ENCODE measurements at regions not wholly inside any gene's neighbourhood (a gene's known extent, or its start where the extent isn't known, plus 50 kb on each side); places are given as distances from the start of the nearest gene placed in this dataset.

DNA sequence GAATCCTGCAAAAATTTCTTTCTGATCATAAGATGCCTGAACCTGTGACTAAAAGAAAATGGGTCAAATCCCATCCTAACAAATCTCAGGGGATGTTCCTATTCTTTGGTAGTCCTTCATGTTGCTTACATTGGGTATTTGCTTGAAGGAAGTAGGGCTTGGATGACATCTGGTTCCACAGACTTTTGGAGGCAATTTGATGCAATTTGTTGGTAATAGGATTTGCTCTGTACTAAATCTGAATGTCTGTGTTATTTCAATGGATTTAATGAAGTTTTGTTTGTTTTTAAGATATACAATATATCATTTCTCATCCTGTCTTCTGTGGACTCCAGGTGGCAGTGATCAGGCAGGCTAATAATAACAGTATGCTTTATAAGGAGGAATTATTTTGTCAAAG is 457.9 kb downstream of the ZSWIM6 start:
- Mint-ChIP-seq H3K36me3 (ENCODE audit: insufficient read depth, unreplicated experiment) (no peaks in the 10 kb centered on the region), H3K27ac (ENCODE audit: unreplicated experiment) (peak overlapping the region; percentile 31), H3K9me3 (ENCODE audit: low read depth, unreplicated experiment) (no peaks in the 10 kb centered on the region), H3K4me1 (ENCODE audit: low read depth, unreplicated experiment) (peaks cover 24% of the 10 kb centered on the region), H3K27me3 (ENCODE audit: unreplicated experiment) (no peaks in the 10 kb centered on the region), H3K4me3 (ENCODE audit: low read depth, unreplicated experiment) (no peak overlapping the region)
- no peak for TF ChIP-seq CTCF (IDR thresholded peaks at IDR 0.05; ENCODE audit: unreplicated experiment)
- CTCF ChIA-PET, result interaction anchor here (0.9 kb wide), 1 partner anchor 22 kb away, joined by 3 read pairs; no protein-coding TSS in a partner anchor
- intact Hi-C loops (cut with micrococcal nuclease; ENCODE audit: unreplicated experiment), result no loop called here
- DNase-seq, result no peak
- no TSS peak for BruUV-seq (replicated peaks)

DNA sequence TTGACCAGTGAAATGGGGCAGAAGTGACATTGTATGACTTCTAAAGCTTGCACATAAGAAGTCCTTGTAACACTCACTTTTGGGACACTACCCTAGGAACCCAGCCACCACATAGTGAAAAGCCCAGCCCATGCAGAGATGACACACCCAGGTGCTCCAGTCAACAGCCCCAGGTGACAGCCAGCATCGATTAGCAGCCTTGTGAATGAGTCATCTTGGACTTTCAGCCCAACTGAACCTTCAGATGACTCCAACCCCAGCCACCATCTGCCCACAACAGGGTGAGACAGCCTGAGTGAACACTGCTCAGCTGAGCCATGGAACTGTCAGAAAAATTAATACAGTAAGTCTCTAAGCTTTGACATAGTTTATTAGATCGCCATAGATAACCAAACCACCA is 458.6 kb downstream of the ZSWIM6 start:
- H3K27me3 Mint-ChIP-seq (ENCODE audit: unreplicated experiment), result no peaks in the 10 kb centered on the region
- H3K4me1 Mint-ChIP-seq (ENCODE audit: low read depth, unreplicated experiment), result peaks cover 24% of the 10 kb centered on the region
- H3K4me3 Mint-ChIP-seq (ENCODE audit: low read depth, unreplicated experiment), result peak overlapping the region; percentile 55
- TF ChIP-seq CTCF (IDR thresholded peaks at IDR 0.05; ENCODE audit: unreplicated experiment), result no peak
- DNase-seq, result peak; percentile 87
- CTCF ChIA-PET, result interaction anchor here (0.9 kb wide), 1 partner anchor 22 kb away, joined by 3 read pairs; no protein-coding TSS in a partner anchor
- H3K9me3 Mint-ChIP-seq (ENCODE audit: low read depth, unreplicated experiment), result no peaks in the 10 kb centered on the region
- H3K27ac Mint-ChIP-seq (ENCODE audit: unreplicated experiment), result peak overlapping the region; percentile 31
- intact Hi-C loops (cut with micrococcal nuclease; ENCODE audit: unreplicated experiment), result no loop called here
- no TSS peak for BruUV-seq (replicated peaks)
- no peaks in the 10 kb centered on the region for H3K36me3 Mint-ChIP-seq (ENCODE audit: insufficient read depth, unreplicated experiment)

DNA sequence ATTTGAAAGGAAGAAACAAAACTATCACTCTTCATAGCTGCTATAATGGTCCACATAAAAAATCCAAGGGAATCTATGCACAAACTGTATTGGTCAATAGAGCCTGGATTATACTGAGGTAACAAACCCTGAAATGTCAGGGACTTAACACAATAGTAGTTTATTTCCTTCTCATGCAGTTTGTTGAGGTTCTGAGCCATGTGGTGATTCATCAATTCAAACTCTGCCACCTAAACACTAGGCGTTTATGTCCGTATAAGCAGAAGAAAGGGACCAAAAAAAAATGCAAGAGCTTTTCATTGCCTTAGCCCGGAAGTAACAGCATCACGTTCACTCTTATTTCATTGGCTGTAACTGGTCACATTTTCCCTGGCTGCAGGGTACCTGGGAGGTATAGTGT is 464.7 kb downstream of the ZSWIM6 start:
- no peak for TF ChIP-seq CTCF (IDR thresholded peaks at IDR 0.05; ENCODE audit: unreplicated experiment)
- peak; percentile 16 for DNase-seq
- CTCF ChIA-PET, result interaction anchor here (0.5 to 1.2 kb wide), 3 partner anchors 29 to 71 kb away, joined by 3 to 5 read pairs (median 4); no protein-coding TSS in a partner anchor
- Mint-ChIP-seq H3K27ac (ENCODE audit: unreplicated experiment) (no peak overlapping the region), H3K36me3 (ENCODE audit: insufficient read depth, unreplicated experiment) (no peaks in the 10 kb centered on the region), H3K4me3 (ENCODE audit: low read depth, unreplicated experiment) (no peak overlapping the region), H3K4me1 (ENCODE audit: low read depth, unreplicated experiment) (peaks cover 29% of the 10 kb centered on the region), H3K9me3 (ENCODE audit: low read depth, unreplicated experiment) (no peaks in the 10 kb centered on the region), H3K27me3 (ENCODE audit: unreplicated experiment) (no peaks in the 10 kb centered on the region)
- BruUV-seq (replicated peaks), result no TSS peak
- intact Hi-C loops (cut with micrococcal nuclease; ENCODE audit: unreplicated experiment), result no loop called here

GRCh38 chr5:61800450-61800849 is 468.4 kb downstream of the ZSWIM6 start:
- no peak for TF ChIP-seq CTCF (IDR thresholded peaks at IDR 0.05; ENCODE audit: unreplicated experiment)
- peaks cover 33% of the 10 kb centered on the region for H3K4me1 Mint-ChIP-seq (ENCODE audit: low read depth, unreplicated experiment)
- no peaks in the 10 kb centered on the region for H3K36me3 Mint-ChIP-seq (ENCODE audit: insufficient read depth, unreplicated experiment)
- H3K27ac Mint-ChIP-seq (ENCODE audit: unreplicated experiment), result no peak overlapping the region
- H3K4me3 Mint-ChIP-seq (ENCODE audit: low read depth, unreplicated experiment), result no peak overlapping the region
- BruUV-seq (replicated peaks), result no TSS peak
- no peaks in the 10 kb centered on the region for H3K9me3 Mint-ChIP-seq (ENCODE audit: low read depth, unreplicated experiment)
- intact Hi-C loops (cut with micrococcal nuclease; ENCODE audit: unreplicated experiment), result no loop called here
- H3K27me3 Mint-ChIP-seq (ENCODE audit: unreplicated experiment), result no peaks in the 10 kb centered on the region
- no peak for DNase-seq
- CTCF ChIA-PET, result no interaction called here
